HEK293T (cell line): ENCODE measurements at regions not wholly inside any gene's neighbourhood (a gene's known extent, or its start where the extent isn't known, plus 50 kb on each side); places are given as distances from the start of the nearest gene placed in this dataset.

ENCODE experiments used
- FOXM1 ChIP-seq: fragments of 450-650 bp; IDR thresholded peaks from 2 replicates; pipeline ENCODE4 v1.6.1; 2017; ENCODE audit warnings: mild to moderate bottlenecking, borderline replicate concordance
- SP1 ChIP-seq: fragments of 450-650 bp; IDR thresholded peaks from 2 replicates; pipeline ENCODE4 v1.6.1; 2017
- SUZ12 ChIP-seq: fragments of 450-650 bp; IDR thresholded peaks from 2 replicates; pipeline ENCODE4 v1.6.1; 2016; ENCODE audit warnings: mild to moderate bottlenecking

- TF ChIP-seq FOXM1 (no peak), SP1 (no peak), SUZ12 (no peak)
Observed at GRCh38 chr22:27104449-27104848, 447.1 kb downstream of the MIAT start.
